ENCODE measurements at regions not wholly inside any gene's neighbourhood (a gene's known extent, or its start where the extent isn't known, plus 50 kb on each side); places are given as distances from the start of the nearest gene placed in this dataset.

DNA sequence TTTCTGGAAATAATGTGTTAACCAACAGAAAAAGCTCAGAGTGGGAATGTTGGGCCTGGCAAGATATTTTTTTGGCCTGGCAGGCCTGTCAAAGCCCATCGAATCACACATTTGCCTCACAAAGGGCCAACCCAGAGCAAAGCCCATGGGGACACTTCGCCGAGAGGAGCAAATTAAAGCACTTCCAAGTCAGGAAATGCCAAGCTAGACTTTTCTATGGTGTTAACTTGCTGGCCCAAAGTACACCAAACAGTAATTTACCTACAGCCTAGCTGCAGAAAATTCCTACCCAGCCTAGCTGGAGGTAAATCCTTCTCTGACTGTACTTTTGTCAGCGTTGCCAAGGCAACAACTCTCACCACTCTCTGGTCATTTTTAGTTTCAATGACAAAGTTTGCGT lies 288.6 kb upstream of the LDB2 start:
- TF ChIP-seq POLR2A (IDR thresholded peaks at IDR 0.05): no peak
- TF ChIP-seq, protein P1, sequence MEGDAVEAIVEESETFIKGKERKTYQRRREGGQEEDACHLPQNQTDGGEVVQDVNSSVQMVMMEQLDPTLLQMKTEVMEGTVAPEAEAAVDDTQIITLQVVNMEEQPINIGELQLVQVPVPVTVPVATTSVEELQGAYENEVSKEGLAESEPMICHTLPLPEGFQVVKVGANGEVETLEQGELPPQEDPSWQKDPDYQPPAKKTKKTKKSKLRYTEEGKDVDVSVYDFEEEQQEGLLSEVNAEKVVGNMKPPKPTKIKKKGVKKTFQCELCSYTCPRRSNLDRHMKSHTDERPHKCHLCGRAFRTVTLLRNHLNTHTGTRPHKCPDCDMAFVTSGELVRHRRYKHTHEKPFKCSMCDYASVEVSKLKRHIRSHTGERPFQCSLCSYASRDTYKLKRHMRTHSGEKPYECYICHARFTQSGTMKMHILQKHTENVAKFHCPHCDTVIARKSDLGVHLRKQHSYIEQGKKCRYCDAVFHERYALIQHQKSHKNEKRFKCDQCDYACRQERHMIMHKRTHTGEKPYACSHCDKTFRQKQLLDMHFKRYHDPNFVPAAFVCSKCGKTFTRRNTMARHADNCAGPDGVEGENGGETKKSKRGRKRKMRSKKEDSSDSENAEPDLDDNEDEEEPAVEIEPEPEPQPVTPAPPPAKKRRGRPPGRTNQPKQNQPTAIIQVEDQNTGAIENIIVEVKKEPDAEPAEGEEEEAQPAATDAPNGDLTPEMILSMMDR (IDR thresholded peaks at IDR 0.05): no peak
